ENCODE measurements at regions not wholly inside any gene's neighbourhood (a gene's known extent, or its start where the extent isn't known, plus 50 kb on each side); places are given as distances from the start of the nearest gene placed in this dataset.
"Not testable (repeated sequence)": the region's sequence is repeated elsewhere in the genome, so short reads cannot be mapped to it uniquely, and the experiment has no call there.

GRCh38 chr7:45331563-45331962, 174.0 kb downstream of the RAMP3 start:
- Histone ChIP-seq H4K20me1 (ENCODE audit: insufficient read depth, low read length) (no peaks in the 10 kb centered on the region), H3K9me2 (ENCODE audit: insufficient read depth, low read length) (no peaks in the 10 kb centered on the region), H3K4me2 (ENCODE audit: low read length) (no peak overlapping the region), H2AFZ (ENCODE audit: low read length) (no peak overlapping the region), H3K4me3 (ENCODE audit: low read depth, low read length, poor library complexity, severe bottlenecking) (no peak overlapping the region), H3K79me2 (ENCODE audit: insufficient read depth, low read depth, low read length) (no peaks in the 10 kb centered on the region), H3K9me3 (ENCODE audit: low read length) (no peaks in the 10 kb centered on the region), H3K27ac (ENCODE audit: low read depth, low read length, poor library complexity, severe bottlenecking) (no peak overlapping the region), H3K4me1 (ENCODE audit: insufficient read depth, low read length, poor library complexity, severe bottlenecking) (no peaks in the 10 kb centered on the region), H3K36me3 (ENCODE audit: insufficient read depth, low read length) (no peaks in the 10 kb centered on the region)
- DNase-seq (ENCODE audit: low spot score), result no peak
- POLR2A ChIA-PET, result interaction anchor here (0.6 kb wide), 1 partner anchor 229 kb away, joined by 3 read pairs; no protein-coding TSS in a partner anchor
- TF ChIP-seq EZH2phosphoT487 (IDR thresholded peaks at IDR 0.05; ENCODE audit: borderline replicate concordance, low read depth, low read length), result no peak
- TF ChIP-seq, protein P1, sequence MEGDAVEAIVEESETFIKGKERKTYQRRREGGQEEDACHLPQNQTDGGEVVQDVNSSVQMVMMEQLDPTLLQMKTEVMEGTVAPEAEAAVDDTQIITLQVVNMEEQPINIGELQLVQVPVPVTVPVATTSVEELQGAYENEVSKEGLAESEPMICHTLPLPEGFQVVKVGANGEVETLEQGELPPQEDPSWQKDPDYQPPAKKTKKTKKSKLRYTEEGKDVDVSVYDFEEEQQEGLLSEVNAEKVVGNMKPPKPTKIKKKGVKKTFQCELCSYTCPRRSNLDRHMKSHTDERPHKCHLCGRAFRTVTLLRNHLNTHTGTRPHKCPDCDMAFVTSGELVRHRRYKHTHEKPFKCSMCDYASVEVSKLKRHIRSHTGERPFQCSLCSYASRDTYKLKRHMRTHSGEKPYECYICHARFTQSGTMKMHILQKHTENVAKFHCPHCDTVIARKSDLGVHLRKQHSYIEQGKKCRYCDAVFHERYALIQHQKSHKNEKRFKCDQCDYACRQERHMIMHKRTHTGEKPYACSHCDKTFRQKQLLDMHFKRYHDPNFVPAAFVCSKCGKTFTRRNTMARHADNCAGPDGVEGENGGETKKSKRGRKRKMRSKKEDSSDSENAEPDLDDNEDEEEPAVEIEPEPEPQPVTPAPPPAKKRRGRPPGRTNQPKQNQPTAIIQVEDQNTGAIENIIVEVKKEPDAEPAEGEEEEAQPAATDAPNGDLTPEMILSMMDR (conservative IDR thresholded peaks at IDR 0.05; ENCODE audit: low read length), result no peak
- CTCF ChIA-PET (ENCODE audit: unreplicated experiment), result no interaction called here
- intact Hi-C loops (cut with micrococcal nuclease; ENCODE audit: unreplicated experiment), result no loop called here
- BruUV-seq (replicated peaks), result no TSS peak

DNA sequence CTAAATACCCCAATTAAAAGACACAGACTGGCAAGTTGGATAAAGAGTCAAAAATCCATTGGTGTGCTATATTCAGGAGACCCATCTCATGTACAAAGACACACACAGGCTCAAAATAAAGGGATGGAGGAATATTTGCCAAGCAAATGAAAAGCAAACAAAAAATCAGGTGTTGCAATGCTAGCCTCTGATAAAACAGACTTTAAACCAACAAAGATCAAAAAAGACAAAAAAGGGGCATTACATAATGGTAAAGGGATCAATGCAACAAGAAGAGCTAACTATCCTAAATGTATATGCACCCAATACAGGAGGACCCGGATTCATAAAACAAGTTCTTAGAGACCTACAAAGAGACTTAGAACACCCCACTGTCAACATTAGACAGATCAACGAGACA, 177.4 kb downstream of the RAMP3 start:
- POLR2A ChIA-PET; H3K9me2 ChIP-seq (ENCODE audit: insufficient read depth, low read length); H3K4me1 ChIP-seq (ENCODE audit: insufficient read depth, low read length, poor library complexity, severe bottlenecking); H3K36me3 ChIP-seq (ENCODE audit: insufficient read depth, low read length); intact Hi-C loops (cut with micrococcal nuclease; ENCODE audit: unreplicated experiment); H3K4me2 ChIP-seq (ENCODE audit: low read length); H4K20me1 ChIP-seq (ENCODE audit: insufficient read depth, low read length); H3K27ac ChIP-seq (ENCODE audit: low read depth, low read length, poor library complexity, severe bottlenecking); H3K4me3 ChIP-seq (ENCODE audit: low read depth, low read length, poor library complexity, severe bottlenecking); H3K9me3 ChIP-seq (ENCODE audit: low read length); CTCF ChIA-PET (ENCODE audit: unreplicated experiment); BruUV-seq (replicated peaks); H3K79me2 ChIP-seq (ENCODE audit: insufficient read depth, low read depth, low read length); H2AFZ ChIP-seq (ENCODE audit: low read length); DNase-seq (ENCODE audit: low spot score): not testable (repeated sequence)

- TF ChIP-seq, protein P1 (conservative IDR thresholded peaks at IDR 0.05; ENCODE audit: low read length), result no peak
- TF ChIP-seq EZH2phosphoT487 (IDR thresholded peaks at IDR 0.05; ENCODE audit: borderline replicate concordance, low read depth, low read length), result no peak
- H3K36me3 ChIP-seq (ENCODE audit: insufficient read depth, low read length), result no peaks in the 10 kb centered on the region
- no peaks in the 10 kb centered on the region for H3K9me3 ChIP-seq (ENCODE audit: low read length)
- no peaks in the 10 kb centered on the region for H3K9me2 ChIP-seq (ENCODE audit: insufficient read depth, low read length)
- CTCF ChIA-PET (ENCODE audit: unreplicated experiment), result no interaction called here
- no peak overlapping the region for H2AFZ ChIP-seq (ENCODE audit: low read length)
- H3K4me3 ChIP-seq (ENCODE audit: low read depth, low read length, poor library complexity, severe bottlenecking), result no peak overlapping the region
- no peaks in the 10 kb centered on the region for H3K79me2 ChIP-seq (ENCODE audit: insufficient read depth, low read depth, low read length)
- no TSS peak for BruUV-seq (replicated peaks)
- intact Hi-C loops (cut with micrococcal nuclease; ENCODE audit: unreplicated experiment), result no loop called here
- no peak overlapping the region for H3K27ac ChIP-seq (ENCODE audit: low read depth, low read length, poor library complexity, severe bottlenecking)
- no peak for DNase-seq (ENCODE audit: low spot score)
- H3K4me1 ChIP-seq (ENCODE audit: insufficient read depth, low read length, poor library complexity, severe bottlenecking), result no peaks in the 10 kb centered on the region
- POLR2A ChIA-PET, result interaction anchor here (1.5 kb wide), 1 partner anchor 29 kb away, joined by 3 read pairs; no protein-coding TSS in a partner anchor
- H4K20me1 ChIP-seq (ENCODE audit: insufficient read depth, low read length), result no peaks in the 10 kb centered on the region
- H3K4me2 ChIP-seq (ENCODE audit: low read length), result no peak overlapping the region
Observed at GRCh38 chr7:45342236-45342635, 184.6 kb downstream of the RAMP3 start.
